K562 (cell line): ENCODE measurements at regions not wholly inside any gene's neighbourhood (a gene's known extent, or its start where the extent isn't known, plus 50 kb on each side); places are given as distances from the start of the nearest gene placed in this dataset.

Experiments used
- DEAF1 ChIP-seq: fragments of 450-650 bp; formaldehyde crosslinking; IDR thresholded peaks from 2 replicates; pipeline ENCODE4 v1.4.0; 2020; ENCODE audit warnings: mild to moderate bottlenecking, moderate library complexity
- JUNB ChIP-seq: fragments of 450-650 bp; formaldehyde crosslinking; conservative IDR thresholded peaks from 2 replicates; pipeline ENCODE4 v1.4.0; 2020; ENCODE audit warnings: mild to moderate bottlenecking
- MCM7 ChIP-seq, 2 experiments: fragments of 450-650 bp; IDR thresholded peaks; 2 replicates each; pipeline ENCODE4 v1.6.1; 2016 to 2018
- RERE ChIP-seq: sonication (generic); formaldehyde crosslinking; IDR thresholded peaks from 2 replicates; pipeline ENCODE4 v1.8.0; 2023; ENCODE audit warnings: missing genetic modification reagents, mild to moderate bottlenecking, borderline replicate concordance
- RNF219 ChIP-seq: fragments of 250-450 bp; sonication (Bioruptor Pico); IDR thresholded peaks from 2 replicates; pipeline ENCODE4 v1.5.0; 2022; ENCODE audit warnings: mild to moderate bottlenecking
- ZFPM2 ChIP-seq: fragments of 250-450 bp; sonication (Bioruptor Pico); IDR thresholded peaks from 2 replicates; pipeline ENCODE4 v1.5.1; 2022; ENCODE audit warnings: mild to moderate bottlenecking
- ZNF764 ChIP-seq: fragments of 250-450 bp; sonication (Bioruptor Pico); IDR thresholded peaks from 2 replicates; pipeline ENCODE4 v1.4.0; 2020; ENCODE audit warnings: low read depth, mild to moderate bottlenecking, moderate library complexity

- TF ChIP-seq RNF219 (CRISPR knock-in tag) (no peak), ZFPM2 (no peak), JUNB (no peak), DEAF1 (CRISPR knock-in tag) (no peak), ZNF764 (no peak), MCM7 (IDR thresholded peaks at IDR 0.05) (no peak), RERE (CRISPR knock-in tag) (no peak)
Observed at GRCh38 chr9:115629879-115630840, 512.2 kb upstream of the TNC start (continued).
